G401 (cell line): ENCODE measurements at regions not wholly inside any gene's neighbourhood (a gene's known extent, or its start where the extent isn't known, plus 50 kb on each side); places are given as distances from the start of the nearest gene placed in this dataset.

Experiments
- DNase-seq: peaks from one replicate; pipeline ENCODE4 v3.0.0-alpha.2; 2015; ENCODE audit warnings: low spot score
- in situ Hi-C: cut with HindIII; loops from 2 replicates; pipeline ENCODE4 v1.10.0; 2016; ENCODE audit warnings: low sequenced_read_pairs, mixed read lengths

DNA sequence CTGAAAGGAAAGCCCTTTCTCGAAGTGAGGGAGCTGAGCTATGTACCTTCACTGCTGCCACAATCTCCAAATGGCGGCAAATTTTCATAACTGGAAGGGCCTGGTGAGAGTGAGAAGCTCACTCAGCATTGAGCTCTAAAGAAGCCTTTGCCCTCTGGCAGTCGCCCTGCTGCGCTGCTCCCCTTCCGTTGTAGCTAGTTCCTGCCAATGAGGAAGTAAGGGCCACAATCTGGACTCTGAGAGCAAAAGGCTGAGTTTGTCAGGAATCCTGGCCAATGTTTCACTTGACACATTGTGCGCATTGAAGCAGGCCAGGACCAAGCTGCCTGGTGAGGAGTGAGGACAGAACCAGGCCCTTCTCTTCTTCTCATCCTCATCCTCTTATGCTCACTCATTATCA is 579.5 kb downstream of the PDCD6IP start:
- peak; percentile 57 for DNase-seq
- in situ Hi-C loops: no loop called here

DNA sequence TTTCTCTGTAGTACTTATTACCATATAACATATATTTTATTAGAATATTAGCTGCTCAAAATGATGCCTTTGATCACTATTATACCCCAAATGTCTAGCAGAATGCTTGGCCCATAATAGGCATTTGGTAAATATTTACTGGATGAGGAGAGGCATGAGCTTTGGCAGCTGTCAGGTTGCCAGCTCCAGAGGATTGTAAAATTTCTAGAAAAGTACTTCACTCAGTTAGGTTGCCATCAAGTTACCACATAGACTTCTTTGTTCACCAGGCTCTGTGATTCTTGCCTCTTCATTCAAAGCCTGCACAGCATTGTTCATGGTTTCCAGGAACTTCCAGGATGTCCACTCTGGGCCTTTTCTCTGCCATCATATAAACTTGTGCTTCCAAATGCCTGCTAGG is 582.8 kb downstream of the PDCD6IP start:
- in situ Hi-C loops: no loop called here
- no peak for DNase-seq

DNA sequence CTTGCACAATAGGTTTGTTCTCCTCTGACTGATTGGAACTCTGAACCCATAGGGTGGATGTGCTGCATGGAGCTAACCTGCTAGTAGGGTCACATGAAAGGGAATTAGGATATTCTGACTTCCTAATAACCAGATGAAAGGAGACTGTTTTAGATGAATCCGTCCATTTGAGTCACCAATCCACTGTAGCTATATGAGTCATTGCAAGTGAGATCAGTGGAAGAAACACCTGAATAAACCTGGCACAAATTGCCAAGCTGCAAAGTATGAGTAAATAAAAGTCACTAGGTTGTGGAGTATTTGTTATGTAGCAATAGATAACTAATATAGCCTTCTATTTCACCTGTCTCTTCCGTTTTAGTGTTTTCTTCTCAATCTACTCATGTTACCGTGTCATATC is 584.4 kb downstream of the PDCD6IP start:
- DNase-seq: no peak
- in situ Hi-C loops: no loop called here

DNA sequence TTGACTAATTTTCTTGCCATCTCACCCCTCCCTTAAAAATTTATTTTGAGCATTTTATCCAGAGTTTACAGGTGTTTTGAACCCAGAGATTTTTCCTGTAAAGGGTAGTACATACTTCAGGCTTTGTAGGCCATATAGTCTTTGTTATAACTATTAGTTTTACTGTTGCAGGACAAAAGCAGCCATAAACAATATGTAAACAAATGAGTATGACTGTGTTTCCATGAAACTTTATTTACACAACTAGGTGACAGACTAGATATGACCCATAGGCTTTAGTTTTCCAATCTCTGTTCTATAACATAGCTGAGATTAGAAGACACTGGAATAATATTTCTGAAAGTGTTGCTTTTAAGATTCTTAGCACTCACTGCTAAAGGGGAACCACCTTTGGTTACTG is 587.9 kb downstream of the PDCD6IP start:
- DNase-seq: no peak
- in situ Hi-C loops: no loop called here

DNA sequence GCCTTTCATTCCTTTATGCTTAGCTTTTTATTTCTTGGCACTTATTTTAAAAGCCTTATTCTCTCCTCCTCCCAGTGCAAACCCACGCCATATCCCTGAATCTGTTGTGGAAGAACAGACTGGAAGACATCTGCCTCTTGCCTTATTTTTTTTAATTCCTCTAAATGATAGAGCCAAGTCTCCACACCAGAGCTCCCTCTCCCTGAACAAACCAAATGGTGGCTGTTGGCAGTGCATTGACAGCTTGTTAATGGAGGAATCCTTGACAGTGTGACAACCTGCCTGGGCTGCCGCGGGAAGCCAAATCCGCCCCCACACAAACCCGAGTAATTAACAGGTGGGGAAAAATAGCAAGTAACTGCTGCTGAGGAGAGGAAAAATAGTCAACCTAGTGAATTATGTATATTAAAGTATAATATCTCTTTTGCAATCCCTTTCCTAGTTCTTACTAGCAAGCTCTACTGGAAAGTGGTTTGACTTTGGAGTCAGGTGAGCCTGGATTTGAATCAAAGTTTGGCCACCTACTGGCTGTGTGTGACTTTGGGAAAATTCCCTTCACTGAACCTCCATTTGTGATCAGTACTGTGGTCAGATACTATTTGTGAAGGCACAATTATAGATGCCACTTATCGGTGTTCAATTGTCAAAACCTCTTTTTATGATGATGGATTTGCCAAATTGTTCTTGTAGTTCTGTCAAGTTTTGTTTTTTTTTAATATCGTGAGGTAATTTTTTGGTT is 589.6 kb downstream of the PDCD6IP start:
- in situ Hi-C loops: no loop called here

DNA sequence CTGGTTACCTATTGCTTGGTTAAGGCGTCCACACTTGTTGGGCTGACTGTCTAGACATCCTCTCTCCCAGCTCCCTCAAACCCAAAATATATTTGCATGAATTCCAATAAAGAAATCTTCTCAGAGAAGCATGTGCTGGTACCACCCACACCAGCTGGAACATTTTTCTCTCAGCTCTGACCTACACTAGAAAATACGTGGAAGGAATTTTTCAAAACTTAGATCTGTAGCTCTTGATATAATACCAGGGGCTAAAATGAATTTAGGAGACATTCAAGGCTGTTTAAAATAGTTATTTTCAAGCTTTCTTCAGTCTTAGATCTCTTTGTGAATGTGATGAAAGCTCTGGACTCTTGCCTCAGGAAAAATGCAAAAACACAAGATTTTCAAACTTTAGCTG is 590.4 kb downstream of the PDCD6IP start:
- DNase-seq: peak; percentile 35
- in situ Hi-C loops: no loop called here

More for the DNA sequence above, 589.6 kb downstream of the PDCD6IP start:
- DNase-seq: peak; percentile 99

DNA sequence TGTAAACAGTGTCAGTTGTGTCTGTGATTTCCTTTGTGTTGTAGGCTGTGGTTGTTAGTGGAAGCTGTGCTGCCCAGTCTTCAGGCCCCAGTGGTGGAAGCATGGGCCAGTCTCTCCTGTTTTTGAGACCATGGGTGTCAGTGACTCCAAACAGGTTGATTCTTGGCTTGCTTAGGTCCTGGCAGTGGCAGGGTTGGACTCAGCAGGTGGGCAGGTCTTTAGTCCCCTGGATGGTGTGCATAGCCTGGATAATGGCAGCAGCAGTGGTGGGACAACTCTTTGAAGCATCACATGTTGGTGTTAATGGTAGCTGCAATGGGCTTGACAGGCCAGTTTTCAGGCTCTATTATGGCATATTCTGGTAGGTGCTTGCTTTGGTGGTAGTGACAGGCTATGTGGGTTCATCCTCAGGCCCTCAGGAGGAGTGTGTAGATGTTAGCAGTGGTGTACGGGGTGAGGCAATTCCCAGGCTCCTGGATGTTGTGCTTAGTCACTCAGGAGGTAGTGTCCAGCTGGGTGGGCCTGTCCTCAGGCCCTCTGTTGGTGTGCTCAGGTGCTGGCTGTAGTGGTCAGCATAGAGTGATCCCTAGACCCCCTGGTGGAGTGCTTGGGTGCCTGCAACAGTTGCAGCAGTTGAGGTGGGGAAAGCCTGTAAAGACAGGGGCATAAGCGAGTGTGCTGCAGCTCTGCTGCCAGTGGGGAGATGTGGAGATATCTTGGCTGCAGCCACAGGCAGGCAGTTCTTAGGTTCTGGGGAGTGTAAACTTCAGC is 596.7 kb downstream of the PDCD6IP start:
- in situ Hi-C loops: no loop called here
- DNase-seq: no peak

DNA sequence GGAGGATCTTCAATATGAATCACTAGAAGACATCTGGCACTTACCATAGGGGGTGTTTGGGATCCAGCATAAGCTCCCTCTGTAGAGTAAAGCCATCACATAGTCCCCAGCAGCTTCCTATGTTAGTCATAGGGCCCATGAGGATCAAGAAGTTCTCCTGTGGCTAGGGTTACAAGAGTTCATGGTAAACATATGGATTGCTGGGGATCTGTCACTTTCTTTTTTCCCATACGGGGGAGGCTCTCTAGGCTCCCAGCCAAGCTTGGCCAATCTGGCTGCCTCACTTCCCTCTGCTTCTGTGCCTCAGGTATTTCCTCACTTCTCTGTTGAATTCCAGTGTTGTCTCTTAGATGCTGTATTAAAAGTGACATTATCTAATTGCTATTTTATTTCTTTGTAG is 597.9 kb downstream of the PDCD6IP start:
- peak; percentile 29 for DNase-seq
- in situ Hi-C loops: no loop called here

DNA sequence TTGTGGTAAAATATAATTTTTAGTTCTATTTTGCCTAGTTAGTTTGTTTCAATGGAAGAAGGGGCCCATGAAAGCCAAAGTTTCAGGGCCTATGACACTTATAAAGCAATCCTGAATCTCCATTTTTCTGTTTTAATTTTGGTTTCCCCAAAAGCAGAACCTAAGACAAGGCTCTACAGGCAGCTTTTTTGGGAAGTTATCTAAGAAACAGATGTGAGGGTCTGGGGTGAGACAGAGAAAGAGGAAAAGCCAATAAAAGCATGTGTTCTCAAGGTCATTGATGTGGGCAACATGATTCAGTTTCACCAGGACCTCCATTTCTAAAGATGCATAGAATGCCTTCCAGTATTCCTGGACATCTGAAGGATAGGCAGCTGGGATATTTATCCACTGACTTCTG is 598.5 kb downstream of the PDCD6IP start:
- in situ Hi-C loops: no loop called here
- no peak for DNase-seq

DNA sequence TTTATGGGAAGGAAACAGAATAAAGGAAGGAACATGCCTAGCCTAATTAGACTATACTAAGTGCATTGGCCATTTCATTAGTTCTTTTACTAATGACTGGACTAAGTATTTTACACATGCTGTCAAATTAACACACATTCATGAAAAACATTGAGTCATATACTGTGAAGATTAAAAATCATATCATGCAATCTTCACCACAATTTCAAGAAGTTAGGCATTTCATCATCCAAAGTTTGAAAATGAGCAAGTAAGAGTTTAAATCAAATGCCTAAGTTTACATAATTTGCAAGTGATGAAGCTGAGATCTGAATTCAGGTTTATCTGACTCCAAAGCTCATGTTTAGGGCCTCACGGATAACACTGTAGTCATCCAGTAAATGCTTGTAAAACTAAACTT is 601.0 kb downstream of the PDCD6IP start:
- in situ Hi-C loops: no loop called here
- DNase-seq: no peak

DNA sequence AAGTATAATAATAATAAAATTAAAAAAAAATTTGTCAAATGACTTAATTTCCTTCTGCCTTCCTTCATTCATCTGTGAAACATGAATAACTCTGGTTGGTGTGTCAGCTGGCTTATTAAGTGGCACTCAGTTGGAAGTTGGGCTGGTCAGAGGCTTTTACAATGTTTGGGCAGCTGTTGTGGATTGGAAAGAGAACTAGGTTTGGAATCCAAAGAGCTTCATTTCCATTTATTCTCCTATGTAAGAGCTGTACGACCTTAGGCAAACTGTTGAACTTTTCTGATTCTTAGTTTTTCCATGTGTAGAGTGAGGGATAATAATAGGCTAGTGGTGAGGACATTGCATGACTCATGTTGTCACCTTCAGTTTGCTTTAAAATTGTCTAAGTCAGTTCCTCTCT is 606.7 kb downstream of the PDCD6IP start:
- in situ Hi-C loops: no loop called here
- no peak for DNase-seq

DNA sequence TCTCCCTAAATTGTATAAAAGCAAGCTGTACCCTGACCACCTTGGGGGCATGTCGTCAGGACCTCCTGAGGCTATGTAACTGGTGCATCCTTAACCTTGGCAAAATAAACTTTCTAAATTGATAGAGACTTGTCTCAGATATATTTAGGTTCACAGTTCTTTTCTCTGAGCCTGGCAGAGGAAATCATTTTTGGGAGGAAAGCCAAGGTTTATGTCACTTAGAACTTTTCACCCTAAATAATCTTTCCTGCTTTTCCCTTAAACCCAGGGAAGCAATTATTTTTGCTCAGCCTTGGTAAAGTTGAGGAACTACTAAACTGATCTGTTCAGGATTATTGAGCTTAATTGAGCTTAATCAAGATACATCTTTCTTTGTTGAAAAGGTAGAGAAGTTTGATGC is 608.9 kb downstream of the PDCD6IP start:
- in situ Hi-C loops: no loop called here
- DNase-seq: no peak

DNA sequence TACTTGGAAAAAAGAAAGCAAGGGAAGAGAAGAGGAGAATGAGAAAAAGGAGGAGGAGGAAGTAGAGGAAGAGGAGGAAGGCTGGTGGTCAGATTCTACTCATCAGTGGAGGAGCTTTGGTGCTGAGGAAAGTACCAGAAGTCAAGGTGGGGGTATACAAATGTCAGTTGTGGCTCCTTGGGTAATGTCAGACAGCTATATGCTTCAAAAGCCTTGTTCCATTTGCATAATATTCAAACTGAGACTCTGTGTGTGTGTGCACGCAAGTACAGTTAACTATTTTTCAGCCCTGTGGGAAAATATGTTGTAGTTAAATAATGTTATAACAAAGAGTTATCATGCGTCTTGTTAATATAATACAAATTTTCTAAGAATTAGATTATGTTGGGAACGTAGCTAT is 609.7 kb downstream of the PDCD6IP start:
- no peak for DNase-seq
- in situ Hi-C loops: no loop called here

DNA sequence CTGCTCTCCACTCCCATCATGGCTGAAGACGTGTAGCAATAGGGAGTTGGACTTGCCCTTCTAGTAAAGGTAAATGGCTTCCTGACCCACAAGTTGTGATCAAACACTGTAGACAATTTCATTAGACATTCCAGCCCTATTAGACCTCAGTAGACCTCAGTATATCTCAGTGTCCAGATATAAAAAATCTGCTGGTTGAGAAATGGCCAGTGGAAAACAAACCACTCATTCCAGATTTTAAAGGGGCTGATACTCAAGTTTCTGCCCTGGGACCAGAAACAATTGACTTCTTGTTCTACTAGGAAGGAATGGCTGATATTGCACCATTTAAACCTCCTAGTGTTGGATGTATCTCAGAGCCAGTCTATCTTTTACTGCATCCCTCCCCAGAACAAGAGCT is 613.2 kb downstream of the PDCD6IP start:
- in situ Hi-C loops: no loop called here
- DNase-seq: no peak

DNA sequence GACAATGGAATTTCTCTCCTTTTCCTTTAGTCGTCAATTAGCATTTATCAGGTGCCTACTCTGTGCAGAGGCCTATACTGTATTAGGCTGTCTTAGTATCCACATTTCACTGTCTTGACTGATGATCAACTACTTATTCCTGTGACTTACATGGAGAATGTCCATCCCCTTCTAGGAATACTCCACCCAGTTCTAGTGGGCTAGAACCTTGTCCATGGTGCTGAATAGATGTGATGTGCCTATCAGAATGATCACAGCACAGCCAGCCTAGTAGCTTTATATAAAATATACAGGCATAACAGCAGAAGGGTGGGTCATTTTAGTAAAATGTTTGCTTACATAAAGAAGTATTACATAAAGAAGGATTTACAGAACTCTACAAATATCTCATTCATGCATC is 621.4 kb downstream of the PDCD6IP start:
- no peak for DNase-seq
- in situ Hi-C loops: no loop called here

DNA sequence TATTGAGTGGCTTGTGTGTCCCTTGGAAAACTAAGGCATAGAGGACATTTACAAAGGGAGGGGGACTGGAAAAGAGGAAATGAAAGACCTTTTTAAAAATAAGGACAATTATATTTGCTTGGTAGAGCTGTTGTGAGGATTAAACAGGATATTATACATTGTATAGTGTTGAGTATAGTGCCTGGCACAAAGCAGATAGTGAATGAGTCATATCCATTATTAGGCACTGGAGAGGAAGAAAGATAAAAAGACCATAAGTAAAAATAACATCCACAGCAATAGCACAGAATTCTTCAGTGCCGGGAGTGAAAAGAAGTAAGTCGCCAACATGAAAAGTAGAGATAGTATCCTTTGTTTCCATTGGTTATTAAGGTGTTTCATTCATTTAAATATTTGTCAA is 623.3 kb downstream of the PDCD6IP start:
- DNase-seq: no peak
- in situ Hi-C loops: no loop called here

DNA sequence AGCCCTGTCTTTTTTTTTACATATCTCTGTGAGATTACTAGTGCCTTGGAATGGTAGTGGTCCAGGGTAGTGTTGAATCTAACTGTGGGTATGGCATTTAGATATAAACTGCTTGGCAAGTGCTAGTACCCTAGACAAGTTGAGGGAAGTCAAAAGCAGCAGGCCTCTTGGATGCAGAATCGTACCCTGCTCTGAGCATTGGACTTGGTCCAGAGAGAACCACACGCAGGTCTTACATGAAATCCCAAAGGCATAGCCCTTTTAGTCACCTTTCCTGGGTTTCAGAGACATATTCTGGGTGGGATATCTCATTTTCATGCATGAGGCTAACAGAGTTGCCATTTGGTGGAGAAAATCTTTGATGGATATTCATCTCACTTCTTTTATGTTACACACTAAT is 641.4 kb downstream of the PDCD6IP start:
- in situ Hi-C loops: no loop called here
- DNase-seq: peak; percentile 72

DNA sequence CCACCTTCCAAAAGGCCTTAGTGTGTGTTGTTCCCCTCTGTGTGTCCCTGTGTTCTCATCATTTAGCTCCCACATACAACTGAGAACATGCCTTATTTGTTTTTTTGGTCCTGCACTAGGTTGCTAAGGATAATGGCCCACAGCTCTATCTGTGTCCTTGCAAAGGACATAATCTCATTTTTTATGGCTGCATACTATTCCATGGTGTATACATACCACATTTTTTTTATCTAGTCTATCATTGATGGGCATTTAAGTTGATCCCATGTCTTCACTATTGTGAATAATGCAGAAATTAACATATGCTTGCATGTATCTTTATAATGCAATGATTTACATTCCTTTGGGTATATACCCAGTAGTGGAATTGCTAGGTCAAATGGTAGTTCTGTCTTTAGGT is 645.7 kb downstream of the PDCD6IP start:
- no peak for DNase-seq
- in situ Hi-C loops: no loop called here

DNA sequence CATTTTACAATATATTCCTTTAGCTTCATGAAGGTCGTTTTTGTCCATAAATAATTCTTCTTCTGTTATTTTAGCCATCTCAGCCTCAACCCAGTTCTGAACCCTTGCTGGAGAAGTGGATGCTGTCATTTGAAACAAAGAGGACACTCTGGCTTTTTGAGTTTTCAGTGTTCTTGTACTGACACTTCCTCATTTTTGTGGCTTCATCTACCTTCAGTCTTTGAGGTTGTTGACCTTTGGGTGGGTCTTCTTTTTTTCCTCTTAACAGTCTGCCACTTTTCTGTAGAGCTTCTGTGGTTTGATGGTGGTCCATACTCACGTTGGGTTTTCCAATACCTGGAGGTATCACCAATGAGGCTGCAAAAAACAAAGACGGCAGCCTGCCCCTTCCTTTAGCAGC is 650.9 kb downstream of the PDCD6IP start:
- in situ Hi-C loops: no loop called here
- no peak for DNase-seq

DNA sequence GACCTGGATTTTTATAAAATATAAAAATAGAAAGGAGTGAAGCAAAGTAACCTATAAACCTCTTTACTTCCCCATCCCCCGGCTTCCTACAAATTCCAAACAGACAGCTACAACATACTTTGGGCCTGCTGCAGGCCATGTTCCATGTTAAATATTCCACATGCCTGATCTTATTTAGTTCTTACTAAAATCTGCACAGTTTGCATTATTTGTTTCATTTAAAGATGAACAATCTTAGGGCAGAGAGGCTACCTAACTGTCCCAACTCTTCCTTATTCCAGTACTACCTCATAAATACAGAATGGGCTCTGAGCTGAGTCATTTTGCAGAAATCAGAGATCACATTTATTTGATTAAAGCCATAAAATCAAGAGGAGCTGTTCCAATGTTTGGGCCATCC is 665.0 kb downstream of the PDCD6IP start:
- DNase-seq: no peak
- in situ Hi-C loops: no loop called here

DNA sequence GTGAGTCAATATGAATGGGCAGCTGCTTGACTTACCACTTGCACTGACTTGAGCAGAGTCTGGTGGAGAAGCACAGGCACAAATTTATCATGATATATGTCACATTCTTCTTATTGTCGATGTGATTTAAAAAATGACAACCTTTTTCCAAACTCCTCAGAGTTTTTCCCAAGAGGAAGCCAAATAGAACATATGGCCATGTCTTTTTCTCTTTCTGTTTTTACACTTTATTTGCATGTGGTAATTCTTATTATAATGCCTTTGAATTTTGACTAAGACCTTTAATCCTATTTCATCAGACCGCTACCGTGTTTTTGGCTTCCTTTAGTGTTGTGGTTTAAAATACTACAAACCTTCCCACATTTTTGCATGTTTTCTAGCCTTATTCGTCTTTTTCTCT is 666.2 kb downstream of the PDCD6IP start:
- no peak for DNase-seq
- in situ Hi-C loops: no loop called here
